IMR-90 (cell line): ENCODE measurements at regions not wholly inside any gene's neighbourhood (a gene's known extent, or its start where the extent isn't known, plus 50 kb on each side); places are given as distances from the start of the nearest gene placed in this dataset.

Experiments used
- ATAC-seq: fragments of 200-7000 bp; cut with Tn5 transposase; 2 replicates; pipeline ENCODE4 v1.9.1; 2020; ENCODE audit warnings: low read depth, mild to moderate bottlenecking, moderate library complexity
- BruUV-seq: library from RNA; stranded (reverse); fragments of 400-500 nt; replicated peaks from 2 replicates; lab custom pipeline; 2021; lab: Mats Ljungman, UMichigan
- CTCF ChIA-PET: fragments of 300-600 bp; formaldehyde crosslinking; extraction: SDS; loops from one replicate; lab custom pipeline; 2021; ENCODE audit warnings: antibody characterized with exemption; lab: Yijun Ruan, JAX
- POLR2A ChIA-PET: fragments of 300-600 bp; sonication (Branson Sonifier 250); formaldehyde crosslinking; loops from one replicate; lab custom pipeline; 2022; ENCODE audit warnings: antibody characterized with exemption; ENCODE audit not compliant: unreplicated experiment; lab: Charles Lee
- DNase-seq: peaks from one replicate; pipeline ENCODE4 v3.0.0; 2013
- H2AFZ ChIP-seq: replicated peaks from 2 replicates; pipeline ENCODE3; 2013; ENCODE audit warnings: low read length, mild to moderate bottlenecking; ENCODE audit not compliant: poor library complexity
- H2AK5ac ChIP-seq: 2 replicates; pipeline ENCODE4 v1.6.1; 2013; ENCODE audit warnings: low read depth, low read length, inconsistent platforms
- H2AK9ac ChIP-seq: replicated peaks from 2 replicates; pipeline ENCODE3; 2013; ENCODE audit warnings: mild to moderate bottlenecking, low read depth, low read length, moderate library complexity; ENCODE audit not compliant: poor library complexity
- H2BK120ac ChIP-seq: 2 replicates; pipeline ENCODE4 v1.6.1; 2013; ENCODE audit warnings: low read depth, low read length, inconsistent platforms
- H2BK15ac ChIP-seq: 3 replicates; pipeline ENCODE4 v1.6.1; 2013; ENCODE audit warnings: low read depth, low read length, inconsistent platforms
- H2BK20ac ChIP-seq: 2 replicates; pipeline ENCODE4 v1.6.1; 2013; ENCODE audit warnings: low read depth, mild to moderate bottlenecking, inconsistent platforms, low read length, moderate library complexity
- H2BK5ac ChIP-seq: 2 replicates; pipeline ENCODE4 v1.6.1; 2013; ENCODE audit warnings: mild to moderate bottlenecking, low read depth, low read length, inconsistent platforms; ENCODE audit not compliant: poor library complexity, severe bottlenecking
- H3K14ac ChIP-seq: replicated peaks from 2 replicates; pipeline ENCODE4 v1.6.1; 2013; ENCODE audit warnings: low read depth, low read length, inconsistent platforms
- H3K18ac ChIP-seq: 2 replicates; pipeline ENCODE4 v1.6.1; 2013; ENCODE audit warnings: low read depth, low read length, control low read depth
- H3K23ac ChIP-seq: 2 replicates; pipeline ENCODE4 v1.6.1; 2013; ENCODE audit warnings: low read depth, low read length, inconsistent platforms
- H3K27ac ChIP-seq: 2 replicates; pipeline ENCODE4 v1.5.1; 2013; ENCODE audit warnings: mild to moderate bottlenecking, control low read depth, low read length; ENCODE audit not compliant: insufficient read depth
- H3K27me3 ChIP-seq: 2 replicates; pipeline ENCODE4 v1.6.1; 2013; ENCODE audit warnings: low read length; ENCODE audit not compliant: control insufficient read depth, insufficient read depth
- H3K36me3 ChIP-seq: 2 replicates; pipeline ENCODE4 v1.6.1; 2013; ENCODE audit warnings: low read length, mixed read lengths; ENCODE audit not compliant: control insufficient read depth, insufficient read depth
- H3K4ac ChIP-seq: 2 replicates; pipeline ENCODE4 v1.6.1; 2013; ENCODE audit warnings: low read depth, low read length, inconsistent platforms
- H3K4me1 ChIP-seq: 2 replicates; pipeline ENCODE4 v1.6.1; 2013; ENCODE audit warnings: low read length, mixed read lengths; ENCODE audit not compliant: control insufficient read depth, insufficient read depth
- H3K4me2 ChIP-seq: 2 replicates; pipeline ENCODE4 v1.6.1; 2013; ENCODE audit warnings: low read depth, mild to moderate bottlenecking, control low read depth, low read length, moderate library complexity
- H3K4me3 ChIP-seq: 2 replicates; pipeline ENCODE4 v1.5.1; 2013; ENCODE audit warnings: low read depth, mild to moderate bottlenecking, control low read depth, low read length, moderate library complexity; ENCODE audit not compliant: insufficient read depth
- H3K56ac ChIP-seq: 2 replicates; pipeline ENCODE4 v1.6.1; 2013; ENCODE audit warnings: low read length, inconsistent platforms; ENCODE audit not compliant: insufficient read depth; ENCODE audit errors: extremely low read depth
- H3K79me1 ChIP-seq, 2 experiments: 2 replicates each; pipeline ENCODE4 v1.6.1; 2013; ENCODE audit warnings: low read length in 2 of 2, inconsistent platforms in 1 of 2, low read depth in 1 of 2
- H3K9ac ChIP-seq: 2 replicates; pipeline ENCODE4 v1.6.1; 2013; ENCODE audit warnings: low read depth, low read length, control low read depth
- H3K9me1 ChIP-seq: 2 replicates; pipeline ENCODE4 v1.6.1; 2013; ENCODE audit warnings: low read length, inconsistent platforms; ENCODE audit not compliant: insufficient read depth
- H3K9me3 ChIP-seq: 2 replicates; pipeline ENCODE4 v1.6.1; 2013; ENCODE audit warnings: low read length; ENCODE audit not compliant: control insufficient read depth, insufficient read depth
- H4K20me1 ChIP-seq: 2 replicates; pipeline ENCODE4 v1.6.1; 2013; ENCODE audit warnings: low read length, inconsistent platforms; ENCODE audit not compliant: insufficient read depth
- H4K5ac ChIP-seq: 2 replicates; pipeline ENCODE4 v1.6.1; 2013; ENCODE audit warnings: mild to moderate bottlenecking, low read depth, low read length, control low read depth
- H4K8ac ChIP-seq, 2 experiments: 2 replicates each; pipeline ENCODE4 v1.6.1; 2013; ENCODE audit warnings: low read depth in 2 of 2, low read length in 2 of 2, control low read depth in 1 of 2, inconsistent platforms in 1 of 2
- H4K91ac ChIP-seq: 2 replicates; pipeline ENCODE4 v1.6.1; 2013; ENCODE audit warnings: low read depth, low read length, inconsistent platforms; ENCODE audit not compliant: insufficient read depth
- BHLHE40 ChIP-seq: fragments of 150-350 bp; IDR thresholded peaks from 2 replicates; pipeline ENCODE4 v1.6.1; 2016; ENCODE audit warnings: mild to moderate bottlenecking, low read depth, low read length
- CEBPB ChIP-seq: IDR thresholded peaks from 2 replicates; pipeline ENCODE4 v1.6.1; 2012; ENCODE audit warnings: low read depth, low read length, improper control_type of control experiment
- MXI1 ChIP-seq: IDR thresholded peaks from 2 replicates; pipeline ENCODE4 v1.6.1; 2012; ENCODE audit warnings: low read depth, mild to moderate bottlenecking, low read length, moderate library complexity, borderline replicate concordance
- RAD21 ChIP-seq: IDR thresholded peaks from 2 replicates; pipeline ENCODE4 v1.6.1; 2012; ENCODE audit warnings: low read length, improper control_type of control experiment
- WGBS, 2 experiments: methylation state at CpG; one replicate each; pipeline versions ENCODE4 v1.1.5 to v1.1.7; 2013; ENCODE audit warnings: missing lambda C conversion rate in 2 of 2; ENCODE audit not compliant: insufficient read length in 1 of 2; ENCODE audit errors: extremely low coverage in 2 of 2; 5-methylcytosine and 5-hydroxymethylcytosine counted together
- dilution Hi-C: fragments of 300-500 bp; cut with HindIII; formaldehyde crosslinking; loops from one replicate; pipeline ENCODE4 v1.14.3; 2018; ENCODE audit warnings: low sequenced_read_pairs; ENCODE audit not compliant: unreplicated experiment
- in situ Hi-C: fragments of 300-500 bp; cut with MboI; formaldehyde crosslinking; loops from 3 replicates; pipeline ENCODE4 v1.14.3; 2019; ENCODE audit warnings: low sequenced_read_pairs, inconsistent platforms, mixed read lengths
- intact Hi-C: fragments of 100-400 bp; cut with micrococcal nuclease; formaldehyde crosslinking; loops from 2 replicates; pipeline ENCODE4 v1.10.0; 2022

GRCh38 chr4:43233321-43233720 lies 340.8 kb downstream of the GRXCR1 start:
- no CpG with 5 or more reads among the region's 3 CpGs for WGBS, 2 experiments
- POLR2A ChIA-PET = no interaction called here
- no peak for TF ChIP-seq BHLHE40
- no peak for TF ChIP-seq MXI1
- TF ChIP-seq RAD21 = no peak
- no peak for TF ChIP-seq CEBPB
- no peak overlapping the region for H2AFZ ChIP-seq
- H4K91ac ChIP-seq = no peak overlapping the region
- in situ Hi-C loops = no loop called here
- H2BK15ac ChIP-seq = no peak overlapping the region
- H2BK120ac ChIP-seq = no peak overlapping the region
- no peak overlapping the region for H3K23ac ChIP-seq
- H3K9ac ChIP-seq = no peak overlapping the region
- H3K27ac ChIP-seq = no peak overlapping the region
- no peak overlapping the region for H3K4me2 ChIP-seq
- no peak overlapping the region for H2AK9ac ChIP-seq
- no peaks in the 10 kb centered on the region for H3K79me1 ChIP-seq
- no peak overlapping the region for H4K8ac ChIP-seq
- ATAC-seq = no peak
- H4K20me1 ChIP-seq = no peaks in the 10 kb centered on the region
- no peak overlapping the region for H3K18ac ChIP-seq
- H3K27me3 ChIP-seq = no peaks in the 10 kb centered on the region
- no peak overlapping the region for H4K5ac ChIP-seq
- no peak overlapping the region for H3K14ac ChIP-seq
- intact Hi-C loops = no loop called here
- H3K4me1 ChIP-seq = no peaks in the 10 kb centered on the region
- BruUV-seq = no TSS peak
- CTCF ChIA-PET = no interaction called here
- H3K56ac ChIP-seq = no peak overlapping the region
- dilution Hi-C loops = no loop called here
- H3K36me3 ChIP-seq = no peaks in the 10 kb centered on the region
- no peak overlapping the region for H3K4ac ChIP-seq
- no peak for DNase-seq
- no peak overlapping the region for H3K4me3 ChIP-seq
- H3K9me3 ChIP-seq = no peaks in the 10 kb centered on the region
- H2BK5ac ChIP-seq = no peak overlapping the region
- no peak overlapping the region for H2BK20ac ChIP-seq
- H2AK5ac ChIP-seq = no peak overlapping the region
- no peaks in the 10 kb centered on the region for H3K9me1 ChIP-seq
